ENCODE measurements at regions not wholly inside any gene's neighbourhood (a gene's known extent, or its start where the extent isn't known, plus 50 kb on each side); places are given as distances from the start of the nearest gene placed in this dataset.

GRCh38 chr12:77202457-77203060 is 137.2 kb upstream of the E2F7 start:
- no peak for FAIRE-seq
- no peak for TF ChIP-seq POLR2A (IDR thresholded peaks at IDR 0.05; ENCODE audit: low read depth, low read length)
- TF ChIP-seq SPI1 (IDR thresholded peaks at IDR 0.05; ENCODE audit: low read depth, low read length): no peak
- no peak for DNase-seq (ENCODE audit: insufficient read length, low spot score)

GRCh38 chr12:77189901-77190416 is 124.6 kb upstream of the E2F7 start:
- no peak for TF ChIP-seq PAX5 (IDR thresholded peaks at IDR 0.05; ENCODE audit: insufficient read depth, low read length, severe bottlenecking)
- no peak for TF ChIP-seq POLR2AphosphoS5 (IDR thresholded peaks at IDR 0.05; ENCODE audit: low read depth, low read length)
- no peak for TF ChIP-seq TAF1 (IDR thresholded peaks at IDR 0.05; ENCODE audit: low read depth, low read length)
- no peak for TF ChIP-seq SPI1 (IDR thresholded peaks at IDR 0.05; ENCODE audit: low read depth, low read length)
- TF ChIP-seq POLR2A (IDR thresholded peaks at IDR 0.05; ENCODE audit: low read depth, low read length): no peak
- TF ChIP-seq POU2F2 (IDR thresholded peaks at IDR 0.05; ENCODE audit: low read depth, low read length): no peak
- no peak for FAIRE-seq
- DNase-seq (ENCODE audit: insufficient read length, low spot score): no peak

- FAIRE-seq: no peak
- TF ChIP-seq TAF1 (IDR thresholded peaks at IDR 0.05; ENCODE audit: low read depth, low read length) (no peak), POU2F2 (IDR thresholded peaks at IDR 0.05; ENCODE audit: low read depth, low read length) (no peak), SPI1 (IDR thresholded peaks at IDR 0.05; ENCODE audit: low read depth, low read length) (no peak), PAX5 (IDR thresholded peaks at IDR 0.05; ENCODE audit: insufficient read depth, low read length, severe bottlenecking) (no peak), POLR2A (IDR thresholded peaks at IDR 0.05; ENCODE audit: low read depth, low read length) (no peak), POLR2AphosphoS5 (IDR thresholded peaks at IDR 0.05; ENCODE audit: low read depth, low read length) (no peak)
- no peak for DNase-seq (ENCODE audit: insufficient read length, low spot score)
Observed at GRCh38 chr12:77189458-77189857, 124.1 kb upstream of the E2F7 start.

DNA sequence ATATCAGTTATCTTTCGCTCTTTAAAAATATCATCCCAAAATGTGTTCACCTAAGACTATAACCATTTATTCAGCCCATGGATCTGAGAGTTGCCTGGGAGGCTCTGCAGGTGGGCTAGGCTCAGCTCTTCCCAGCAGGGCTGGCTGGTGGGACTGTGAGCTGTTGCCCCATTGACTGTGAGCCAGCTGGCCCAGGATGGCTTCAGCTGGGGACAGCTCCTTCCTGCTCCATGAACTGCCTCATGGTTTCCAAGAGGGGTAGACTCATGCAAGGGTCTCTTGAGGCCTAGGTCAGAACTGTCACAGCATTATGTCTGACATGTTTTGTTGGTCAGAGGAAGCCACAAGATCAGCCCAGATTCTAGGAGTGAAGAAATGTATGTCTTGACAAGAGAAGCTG is 114.1 kb upstream of the E2F7 start:
- DNase-seq (ENCODE audit: insufficient read length, low spot score) (no peak), FAIRE-seq (no peak)
- no peak for TF ChIP-seq SPI1 (IDR thresholded peaks at IDR 0.05; ENCODE audit: low read depth, low read length)
- no peak for TF ChIP-seq POU2F2 (IDR thresholded peaks at IDR 0.05; ENCODE audit: low read depth, low read length)
- TF ChIP-seq POLR2AphosphoS5 (IDR thresholded peaks at IDR 0.05; ENCODE audit: low read depth, low read length): no peak
- no peak for TF ChIP-seq POLR2A (IDR thresholded peaks at IDR 0.05; ENCODE audit: low read depth, low read length)

DNA sequence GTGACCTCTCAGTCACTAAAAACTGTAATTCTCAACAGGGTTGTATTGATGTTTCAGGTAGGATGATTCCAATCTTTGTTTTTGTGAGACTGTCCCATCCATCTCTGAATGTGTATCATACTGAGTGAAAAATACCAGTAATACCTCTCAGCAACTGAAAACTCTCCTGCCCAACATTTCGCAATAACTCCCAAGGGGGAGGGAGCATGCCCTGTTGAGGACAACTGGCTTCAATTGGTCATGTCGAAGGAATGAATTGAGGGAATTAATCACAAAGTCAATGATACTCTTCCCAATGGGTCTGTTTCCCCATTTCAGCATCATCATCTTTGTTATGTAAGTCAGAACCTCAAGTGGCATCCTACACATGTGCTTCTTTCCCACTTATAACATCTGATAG is 102.4 kb upstream of the E2F7 start:
- DNase-seq (ENCODE audit: insufficient read length, low spot score) (no peak), FAIRE-seq (no peak)
- TF ChIP-seq SPI1 (IDR thresholded peaks at IDR 0.05; ENCODE audit: low read depth, low read length): no peak

DNA sequence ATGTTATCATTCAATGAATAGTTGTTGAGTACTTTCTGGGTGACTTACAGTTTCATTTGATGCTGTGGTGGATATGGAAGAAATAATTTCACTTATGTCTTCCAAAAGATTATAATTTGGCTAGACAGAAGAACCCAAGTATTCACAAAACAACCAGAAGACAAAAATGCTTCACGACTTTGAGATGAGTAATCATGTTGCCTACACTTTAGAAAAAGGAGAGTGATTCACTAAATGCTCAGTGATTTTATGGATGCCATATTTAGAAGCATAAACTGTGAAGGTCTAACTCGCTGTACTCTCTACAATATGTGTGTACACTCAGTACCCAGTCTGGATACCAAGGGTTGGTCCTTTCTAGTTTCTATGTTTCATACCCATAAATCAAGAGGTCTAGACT is 101.3 kb upstream of the E2F7 start:
- TF ChIP-seq POLR2A (IDR thresholded peaks at IDR 0.05; ENCODE audit: low read depth, low read length): no peak
- no peak for TF ChIP-seq POLR2AphosphoS5 (IDR thresholded peaks at IDR 0.05; ENCODE audit: low read depth, low read length)
- no peak for TF ChIP-seq TAF1 (IDR thresholded peaks at IDR 0.05; ENCODE audit: low read depth, low read length)
- no peak for TF ChIP-seq PAX5 (IDR thresholded peaks at IDR 0.05; ENCODE audit: insufficient read depth, low read length, severe bottlenecking)
- TF ChIP-seq POU2F2 (IDR thresholded peaks at IDR 0.05; ENCODE audit: low read depth, low read length): no peak
- no peak for TF ChIP-seq SPI1 (IDR thresholded peaks at IDR 0.05; ENCODE audit: low read depth, low read length)
- DNase-seq (ENCODE audit: insufficient read length, low spot score): no peak
- FAIRE-seq: no peak

GRCh38 chr12:77163074-77164038 is 98.0 kb upstream of the E2F7 start:
- no peak for DNase-seq (ENCODE audit: insufficient read length, low spot score)
- FAIRE-seq: no peak
- TF ChIP-seq TAF1 (IDR thresholded peaks at IDR 0.05; ENCODE audit: low read depth, low read length) (no peak), POU2F2 (IDR thresholded peaks at IDR 0.05; ENCODE audit: low read depth, low read length) (no peak), SPI1 (IDR thresholded peaks at IDR 0.05; ENCODE audit: low read depth, low read length) (no peak), PAX5 (IDR thresholded peaks at IDR 0.05; ENCODE audit: insufficient read depth, low read length, severe bottlenecking) (no peak), POLR2A (IDR thresholded peaks at IDR 0.05; ENCODE audit: low read depth, low read length) (no peak), POLR2AphosphoS5 (IDR thresholded peaks at IDR 0.05; ENCODE audit: low read depth, low read length) (no peak)

- DNase-seq (ENCODE audit: insufficient read length, low spot score) (no peak), FAIRE-seq (no peak)
- TF ChIP-seq POU2F2 (IDR thresholded peaks at IDR 0.05; ENCODE audit: low read depth, low read length) (no peak), TAF1 (IDR thresholded peaks at IDR 0.05; ENCODE audit: low read depth, low read length) (no peak), SPI1 (IDR thresholded peaks at IDR 0.05; ENCODE audit: low read depth, low read length) (no peak), POLR2AphosphoS5 (IDR thresholded peaks at IDR 0.05; ENCODE audit: low read depth, low read length) (no peak), PAX5 (IDR thresholded peaks at IDR 0.05; ENCODE audit: insufficient read depth, low read length, severe bottlenecking) (no peak), POLR2A (IDR thresholded peaks at IDR 0.05; ENCODE audit: low read depth, low read length) (no peak)
Observed at GRCh38 chr12:77161944-77162343, 96.6 kb upstream of the E2F7 start.

DNA sequence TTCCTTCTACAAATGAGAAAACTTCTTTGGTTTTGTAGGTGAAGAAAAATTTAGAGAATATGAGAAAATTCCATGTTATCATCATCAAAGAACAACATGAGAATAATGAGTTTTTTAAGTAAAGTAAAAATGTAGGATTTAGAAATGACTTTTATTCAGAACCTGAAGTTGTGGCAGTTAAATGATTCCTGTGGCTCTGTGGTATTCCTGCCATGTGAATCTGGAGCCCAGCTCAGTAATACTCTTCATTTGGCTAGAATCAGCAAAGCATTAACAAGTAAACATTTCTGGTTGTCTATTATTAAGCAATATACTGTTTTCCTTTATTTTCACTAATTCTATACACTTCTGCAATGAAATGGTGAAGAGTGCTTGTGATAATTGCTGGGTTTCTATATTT is 95.6 kb upstream of the E2F7 start:
- DNase-seq (ENCODE audit: insufficient read length, low spot score) (no peak), FAIRE-seq (no peak)
- TF ChIP-seq POU2F2 (IDR thresholded peaks at IDR 0.05; ENCODE audit: low read depth, low read length): no peak
- no peak for TF ChIP-seq POLR2A (IDR thresholded peaks at IDR 0.05; ENCODE audit: low read depth, low read length)
- TF ChIP-seq PAX5 (IDR thresholded peaks at IDR 0.05; ENCODE audit: insufficient read depth, low read length, severe bottlenecking): no peak
- TF ChIP-seq POLR2AphosphoS5 (IDR thresholded peaks at IDR 0.05; ENCODE audit: low read depth, low read length): no peak
- no peak for TF ChIP-seq TAF1 (IDR thresholded peaks at IDR 0.05; ENCODE audit: low read depth, low read length)
- TF ChIP-seq SPI1 (IDR thresholded peaks at IDR 0.05; ENCODE audit: low read depth, low read length): no peak

- DNase-seq (ENCODE audit: insufficient read length, low spot score): no peak
- no peak for TF ChIP-seq TAF1 (IDR thresholded peaks at IDR 0.05; ENCODE audit: low read depth, low read length)
- no peak for TF ChIP-seq POU2F2 (IDR thresholded peaks at IDR 0.05; ENCODE audit: low read depth, low read length)
- TF ChIP-seq POLR2A (IDR thresholded peaks at IDR 0.05; ENCODE audit: low read depth, low read length): no peak
- TF ChIP-seq PAX5 (IDR thresholded peaks at IDR 0.05; ENCODE audit: insufficient read depth, low read length, severe bottlenecking): no peak
- no peak for TF ChIP-seq POLR2AphosphoS5 (IDR thresholded peaks at IDR 0.05; ENCODE audit: low read depth, low read length)
- no peak for TF ChIP-seq SPI1 (IDR thresholded peaks at IDR 0.05; ENCODE audit: low read depth, low read length)
- FAIRE-seq: no peak
Observed at GRCh38 chr12:77153706-77154105, 88.3 kb upstream of the E2F7 start.
